ENCODE measurements at regions not wholly inside any gene's neighbourhood (a gene's known extent, or its start where the extent isn't known, plus 50 kb on each side); places are given as distances from the start of the nearest gene placed in this dataset.

- Histone ChIP-seq H4K20me1 (replicated peaks; ENCODE audit: control insufficient read depth, extremely low read depth, insufficient read depth, low read length) (no peaks in the 10 kb centered on the region), H3K36me3 (ENCODE audit: control insufficient read depth in 2 of 2, extremely low read depth in 1 of 2, insufficient read depth in 2 of 2, low read length in 2 of 2) (no peaks in the 10 kb centered on the region), H3K9me3 (replicated peaks; ENCODE audit: control insufficient read depth, insufficient read depth, low read length) (no peaks in the 10 kb centered on the region), H3K27me3 (ENCODE audit: control insufficient read depth in 2 of 2, insufficient read depth in 2 of 2, low read length in 2 of 2) (no peaks in the 10 kb centered on the region), H3K27ac (ENCODE audit: insufficient read depth, low read depth, low read length) (no peak overlapping the region), H3K4me2 (ENCODE audit: insufficient read depth, low read length) (no peak overlapping the region), H3K79me2 (ENCODE audit: control insufficient read depth, insufficient read depth, low read length) (no peaks in the 10 kb centered on the region), H3K9ac (replicated peaks; ENCODE audit: extremely low read depth, insufficient read depth, low read length) (no peak overlapping the region), H3K4me1 (ENCODE audit: control insufficient read depth, extremely low read depth, insufficient read depth, low read length) (no peaks in the 10 kb centered on the region), H3K9me1 (replicated peaks; ENCODE audit: control insufficient read depth, extremely low read depth, insufficient read depth, low read length) (no peaks in the 10 kb centered on the region), H3K4me3 (replicated peaks in 1 of 3; ENCODE audit: insufficient read depth in 1 of 3, low read depth in 1 of 3, low read length in 3 of 3) (no peak overlapping the region), H2AFZ (ENCODE audit: low read depth, low read length) (no peak overlapping the region)
- FAIRE-seq (no peak), DNase-seq (ENCODE audit: low read depth, low spot score) (no peak)
- POLR2A ChIA-PET = no interaction called here
- intact Hi-C loops (cut with micrococcal nuclease) = no loop called here
- no peak for TF ChIP-seq MAX (IDR thresholded peaks at IDR 0.05; ENCODE audit: insufficient read depth, insufficient read length)
- no peak for TF ChIP-seq POLR2AphosphoS5 (IDR thresholded peaks at IDR 0.05; ENCODE audit: insufficient read depth, low read depth, low read length)
- no peak for TF ChIP-seq JUN (IDR thresholded peaks at IDR 0.05; ENCODE audit: borderline replicate concordance, insufficient read depth, insufficient read length, low read depth)
- TF ChIP-seq MYC (IDR thresholded peaks at IDR 0.05; ENCODE audit: low read depth, low read length) = no peak
- BruUV-seq (replicated peaks) = no TSS peak
- dilution Hi-C loops (cut with MboI; ENCODE audit: extremely low pct_ligation_motif_present, low sequenced_read_pairs) = no loop called here
- CTCF ChIA-PET = no interaction called here
Measured at GRCh38 chr18:40346146-40346545, 1608.9 kb upstream of the PIK3C3 start.

- no TSS peak for BruUV-seq (replicated peaks)
- no peak overlapping the region for H3K4me3 ChIP-seq (replicated peaks in 1 of 3; ENCODE audit: insufficient read depth in 1 of 3, low read depth in 1 of 3, low read length in 3 of 3)
- no peaks in the 10 kb centered on the region for H3K4me1 ChIP-seq (ENCODE audit: control insufficient read depth, extremely low read depth, insufficient read depth, low read length)
- no peak overlapping the region for H2AFZ ChIP-seq (ENCODE audit: low read depth, low read length)
- no peak for DNase-seq (ENCODE audit: low read depth, low spot score)
- no peak overlapping the region for H3K4me2 ChIP-seq (ENCODE audit: insufficient read depth, low read length)
- no peaks in the 10 kb centered on the region for H3K9me1 ChIP-seq (replicated peaks; ENCODE audit: control insufficient read depth, extremely low read depth, insufficient read depth, low read length)
- FAIRE-seq = peak; percentile 12
- no peak overlapping the region for H3K9ac ChIP-seq (replicated peaks; ENCODE audit: extremely low read depth, insufficient read depth, low read length)
- ChIA-PET POLR2A (no interaction called here), CTCF (no interaction called here)
- no peak overlapping the region for H3K27ac ChIP-seq (ENCODE audit: insufficient read depth, low read depth, low read length)
- H3K36me3 ChIP-seq (ENCODE audit: control insufficient read depth in 2 of 2, extremely low read depth in 1 of 2, insufficient read depth in 2 of 2, low read length in 2 of 2) = no peaks in the 10 kb centered on the region
- H4K20me1 ChIP-seq (replicated peaks; ENCODE audit: control insufficient read depth, extremely low read depth, insufficient read depth, low read length) = no peaks in the 10 kb centered on the region
- H3K79me2 ChIP-seq (ENCODE audit: control insufficient read depth, insufficient read depth, low read length) = no peaks in the 10 kb centered on the region
- H3K27me3 ChIP-seq (ENCODE audit: control insufficient read depth in 2 of 2, insufficient read depth in 2 of 2, low read length in 2 of 2) = no peaks in the 10 kb centered on the region
- dilution Hi-C loops (cut with MboI; ENCODE audit: extremely low pct_ligation_motif_present, low sequenced_read_pairs) = no loop called here
- no peaks in the 10 kb centered on the region for H3K9me3 ChIP-seq (replicated peaks; ENCODE audit: control insufficient read depth, insufficient read depth, low read length)
- intact Hi-C loops (cut with micrococcal nuclease) = no loop called here
- TF ChIP-seq MYC (IDR thresholded peaks at IDR 0.05; ENCODE audit: low read depth, low read length) (no peak), CTCF (IDR thresholded peaks at IDR 0.05; ENCODE audit: extremely low read depth in 1 of 2, insufficient read depth in 1 of 2, low read depth in 1 of 2, low read length in 2 of 2) (no peak), GATA2 (IDR thresholded peaks at IDR 0.05; ENCODE audit: insufficient read depth, insufficient read length, low read depth, low read length) (no peak), MAX (IDR thresholded peaks at IDR 0.05; ENCODE audit: insufficient read depth, insufficient read length) (no peak), POLR2A (IDR thresholded peaks at IDR 0.05; ENCODE audit: low read depth, low read length) (no peak), EZH2 (IDR thresholded peaks at IDR 0.05; ENCODE audit: borderline replicate concordance, low read depth, low read length, severe bottlenecking) (no peak), POLR2AphosphoS5 (IDR thresholded peaks at IDR 0.05; ENCODE audit: insufficient read depth, low read depth, low read length) (no peak), FOS (IDR thresholded peaks at IDR 0.05; ENCODE audit: borderline replicate concordance, insufficient read depth, low read length) (no peak), JUN (IDR thresholded peaks at IDR 0.05; ENCODE audit: borderline replicate concordance, insufficient read depth, insufficient read length, low read depth) (no peak)
Measured at GRCh38 chr18:40341701-40342100, 1613.3 kb upstream of the PIK3C3 start.

All from endothelial cell of umbilical vein (primary cell).